Dedifferentiated amniotic fluid mesenchymal stem cell (primary cell): ENCODE measurements at regions not wholly inside any gene's neighbourhood (a gene's known extent, or its start where the extent isn't known, plus 50 kb on each side); places are given as distances from the start of the nearest gene placed in this dataset.

ENCODE experiments used
- DNase-seq: peaks from one replicate; pipeline ENCODE4 v3.0.0-alpha.2; 2016; ENCODE audit errors: extremely low spot score

- DNase-seq, result no peak
Measured at GRCh38 chr14:82445810-82446570, 912.3 kb upstream of the SEL1L start.

- no peak for DNase-seq
Measured at GRCh38 chr14:82447586-82447985, 913.9 kb upstream of the SEL1L start.

GRCh38 chr14:82449926-82450468, 916.3 kb upstream of the SEL1L start:
- no peak for DNase-seq

- DNase-seq, result no peak
Measured at GRCh38 chr14:82451675-82452074, 918.0 kb upstream of the SEL1L start.

GRCh38 chr14:82482345-82482744, 948.7 kb upstream of the SEL1L start:
- DNase-seq, result no peak

- DNase-seq, result no peak
Measured at GRCh38 chr14:82488473-82488872, 954.8 kb upstream of the SEL1L start.

- DNase-seq, result no peak
Measured at GRCh38 chr14:82490397-82490796, 956.7 kb upstream of the SEL1L start.

GRCh38 chr14:82492157-82492556, 958.5 kb upstream of the SEL1L start:
- DNase-seq, result no peak

- no peak for DNase-seq
Measured at GRCh38 chr14:82500222-82500621, 966.6 kb upstream of the SEL1L start.

GRCh38 chr14:82501554-82501953, 967.9 kb upstream of the SEL1L start:
- DNase-seq, result no peak

- DNase-seq, result no peak
Measured at GRCh38 chr14:82502043-82502442, 968.4 kb upstream of the SEL1L start.

GRCh38 chr14:82504894-82505293, 971.2 kb upstream of the SEL1L start:
- DNase-seq, result no peak

GRCh38 chr14:82510007-82510406, 976.4 kb upstream of the SEL1L start:
- no peak for DNase-seq

GRCh38 chr14:82511399-82511798, 977.7 kb upstream of the SEL1L start:
- no peak for DNase-seq

- no peak for DNase-seq
Measured at GRCh38 chr14:82520765-82521164, 987.1 kb upstream of the SEL1L start.

- no peak for DNase-seq
Measured at GRCh38 chr14:82521191-82521590, 987.5 kb upstream of the SEL1L start.

GRCh38 chr14:82528016-82528415, 994.4 kb upstream of the SEL1L start:
- no peak for DNase-seq

GRCh38 chr14:82533351-82533750, 999.7 kb upstream of the SEL1L start:
- DNase-seq, result no peak

- DNase-seq, result no peak
Measured at GRCh38 chr14:82536566-82536965, 1002.9 kb upstream of the SEL1L start.

GRCh38 chr14:82537831-82538230, 1004.2 kb upstream of the SEL1L start:
- no peak for DNase-seq

- DNase-seq, result no peak
Measured at GRCh38 chr14:82546401-82546800, 1012.7 kb upstream of the SEL1L start.

- DNase-seq, result no peak
Measured at GRCh38 chr14:82549306-82549990, 1015.8 kb upstream of the SEL1L start.

- no peak for DNase-seq
Measured at GRCh38 chr14:82562881-82563280, 1029.2 kb upstream of the SEL1L start.
